ENCODE measurements at regions not wholly inside any gene's neighbourhood (a gene's known extent, or its start where the extent isn't known, plus 50 kb on each side); places are given as distances from the start of the nearest gene placed in this dataset.

DNA sequence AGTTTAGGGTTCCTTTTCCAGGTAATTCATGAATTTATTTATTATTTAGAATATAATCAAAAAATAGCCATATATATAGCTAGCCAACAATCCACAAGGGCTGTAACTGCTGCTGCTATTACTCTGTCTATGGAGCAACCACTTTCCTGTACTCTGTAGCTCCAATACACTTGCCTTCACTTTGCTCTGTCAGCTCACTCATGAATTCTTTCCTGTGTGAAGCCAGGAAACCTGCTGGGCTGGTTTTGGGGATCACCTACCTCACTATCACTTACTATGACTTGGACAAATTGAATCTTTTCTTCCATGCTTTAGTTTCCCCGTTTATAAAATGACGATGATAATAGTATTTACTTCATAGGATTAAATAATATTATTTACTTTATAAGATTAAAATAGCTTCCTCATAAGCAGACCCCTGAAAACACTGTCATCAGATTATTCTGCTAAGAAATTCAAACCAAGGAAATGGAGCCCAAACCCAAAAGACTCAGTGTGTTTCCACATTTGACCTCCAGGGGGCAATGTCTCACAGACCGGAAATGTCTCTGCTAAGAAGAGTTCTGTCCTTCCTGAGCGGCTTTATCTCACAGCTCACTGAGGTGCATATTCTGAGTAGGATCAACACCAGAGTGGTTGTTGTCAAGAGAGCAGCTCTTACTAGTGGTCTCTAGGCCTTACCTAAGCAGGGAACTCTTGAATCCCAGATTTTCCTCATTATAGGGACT lies 457.1 kb downstream of the DAD1 start:
- no peaks in the 10 kb centered on the region for H3K27me3 ChIP-seq (ENCODE audit: insufficient read depth, low read length, poor library complexity, severe bottlenecking)
- H3K4me3 ChIP-seq (ENCODE audit: low read length, poor library complexity, severe bottlenecking): no peak overlapping the region
- H3K9ac ChIP-seq (ENCODE audit: low read depth, low read length, poor library complexity, severe bottlenecking): no peak overlapping the region
- no peak overlapping the region for H3K4me2 ChIP-seq (ENCODE audit: low read depth, low read length, poor library complexity, severe bottlenecking)
- TF ChIP-seq CTCF (conservative IDR thresholded peaks at IDR 0.05; ENCODE audit: low read length): peak; percentile 60
- TF ChIP-seq EZH2phosphoT487 (IDR thresholded peaks at IDR 0.05; ENCODE audit: borderline replicate concordance): no peak
- H3K36me3 ChIP-seq (ENCODE audit: insufficient read depth, low read length): no peaks in the 10 kb centered on the region
- H3K79me2 ChIP-seq (ENCODE audit: insufficient read depth, low read length): no peaks in the 10 kb centered on the region
- H3K4me1 ChIP-seq (ENCODE audit: insufficient read depth, low read length, poor library complexity, severe bottlenecking): no peaks in the 10 kb centered on the region
- H3F3A ChIP-seq (ENCODE audit: low read depth): no peaks in the 10 kb centered on the region
- H4K20me1 ChIP-seq (ENCODE audit: insufficient read depth, low read length, poor library complexity, severe bottlenecking): no peaks in the 10 kb centered on the region
- H3K9me3 ChIP-seq (ENCODE audit: insufficient read depth, low read depth, low read length): no peaks in the 10 kb centered on the region
- H3K9me2 ChIP-seq (replicated peaks; ENCODE audit: low read depth, low read length): no peaks in the 10 kb centered on the region
- peak overlapping the region; percentile 60 for H2AFZ ChIP-seq (ENCODE audit: low read length)

DNA sequence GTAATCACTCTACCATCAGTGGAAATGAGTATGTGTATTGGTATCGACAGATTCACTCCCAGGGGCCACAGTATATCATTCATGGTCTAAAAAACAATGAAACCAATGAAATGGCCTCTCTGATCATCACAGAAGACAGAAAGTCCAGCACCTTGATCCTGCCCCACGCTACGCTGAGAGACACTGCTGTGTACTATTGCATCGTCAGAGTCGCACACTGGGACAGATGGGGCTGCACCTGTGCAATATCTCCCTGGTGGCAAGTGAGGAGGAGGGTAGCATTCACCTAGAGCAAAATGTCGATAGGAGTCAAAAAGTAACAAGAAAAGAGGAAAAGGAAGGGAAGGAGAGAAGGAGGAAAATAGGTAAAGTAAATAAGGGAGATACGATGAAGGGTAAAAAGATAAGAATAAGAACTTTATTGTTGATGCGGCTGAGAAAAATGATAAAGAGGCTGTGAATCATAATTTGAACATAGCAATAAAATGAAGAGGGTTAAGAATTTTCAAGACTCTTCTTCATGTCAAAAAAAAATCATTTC lies 450.5 kb upstream of the OR4E1 start:
- TF ChIP-seq EZH2phosphoT487 (IDR thresholded peaks at IDR 0.05; ENCODE audit: borderline replicate concordance) (no peak), CTCF (conservative IDR thresholded peaks at IDR 0.05; ENCODE audit: low read length) (no peak)
- H3K4me2 ChIP-seq (ENCODE audit: low read depth, low read length, poor library complexity, severe bottlenecking): no peak overlapping the region

GRCh38 chr14:22122829-22123560 lies 449.4 kb upstream of the OR4E1 start:
- peak overlapping the region; percentile 80 for H2AFZ ChIP-seq (ENCODE audit: low read length)
- no peaks in the 10 kb centered on the region for H3F3A ChIP-seq (ENCODE audit: low read depth)
- H3K4me1 ChIP-seq (ENCODE audit: insufficient read depth, low read length, poor library complexity, severe bottlenecking): no peaks in the 10 kb centered on the region
- no peaks in the 10 kb centered on the region for H3K27me3 ChIP-seq (ENCODE audit: insufficient read depth, low read length, poor library complexity, severe bottlenecking)
- H3K79me2 ChIP-seq (ENCODE audit: insufficient read depth, low read length): no peaks in the 10 kb centered on the region
- TF ChIP-seq EZH2phosphoT487 (IDR thresholded peaks at IDR 0.05; ENCODE audit: borderline replicate concordance) (no peak), CTCF (conservative IDR thresholded peaks at IDR 0.05; ENCODE audit: low read length) (no peak)
- H3K9ac ChIP-seq (ENCODE audit: low read depth, low read length, poor library complexity, severe bottlenecking): no peak overlapping the region
- no peaks in the 10 kb centered on the region for H4K20me1 ChIP-seq (ENCODE audit: insufficient read depth, low read length, poor library complexity, severe bottlenecking)
- H3K9me3 ChIP-seq (ENCODE audit: insufficient read depth, low read depth, low read length): no peaks in the 10 kb centered on the region
- H3K36me3 ChIP-seq (ENCODE audit: insufficient read depth, low read length): no peaks in the 10 kb centered on the region
- peak overlapping the region; percentile 43 for H3K4me2 ChIP-seq (ENCODE audit: low read depth, low read length, poor library complexity, severe bottlenecking)
- no peak overlapping the region for H3K4me3 ChIP-seq (ENCODE audit: low read length, poor library complexity, severe bottlenecking)
- H3K9me2 ChIP-seq (replicated peaks; ENCODE audit: low read depth, low read length): no peaks in the 10 kb centered on the region

More for the DNA sequence above, 450.5 kb upstream of the OR4E1 start:
- Histone ChIP-seq H2AFZ (ENCODE audit: low read length) (peak overlapping the region; percentile 27; the same call in 1 of the 2 replicates), H3K36me3 (ENCODE audit: insufficient read depth, low read length) (no peaks in the 10 kb centered on the region), H3K9ac (ENCODE audit: low read depth, low read length, poor library complexity, severe bottlenecking) (no peak overlapping the region), H4K20me1 (ENCODE audit: insufficient read depth, low read length, poor library complexity, severe bottlenecking) (no peaks in the 10 kb centered on the region), H3K27me3 (ENCODE audit: insufficient read depth, low read length, poor library complexity, severe bottlenecking) (no peaks in the 10 kb centered on the region), H3K4me3 (ENCODE audit: low read length, poor library complexity, severe bottlenecking) (no peak overlapping the region), H3K9me2 (replicated peaks; ENCODE audit: low read depth, low read length) (no peaks in the 10 kb centered on the region), H3F3A (ENCODE audit: low read depth) (no peaks in the 10 kb centered on the region), H3K9me3 (ENCODE audit: insufficient read depth, low read depth, low read length) (no peaks in the 10 kb centered on the region), H3K4me1 (ENCODE audit: insufficient read depth, low read length, poor library complexity, severe bottlenecking) (no peaks in the 10 kb centered on the region), H3K79me2 (ENCODE audit: insufficient read depth, low read length) (no peaks in the 10 kb centered on the region)

Measured in Loucy (cell line).